ENCODE measurements at regions not wholly inside any gene's neighbourhood (a gene's known extent, or its start where the extent isn't known, plus 50 kb on each side); places are given as distances from the start of the nearest gene placed in this dataset.

DNA sequence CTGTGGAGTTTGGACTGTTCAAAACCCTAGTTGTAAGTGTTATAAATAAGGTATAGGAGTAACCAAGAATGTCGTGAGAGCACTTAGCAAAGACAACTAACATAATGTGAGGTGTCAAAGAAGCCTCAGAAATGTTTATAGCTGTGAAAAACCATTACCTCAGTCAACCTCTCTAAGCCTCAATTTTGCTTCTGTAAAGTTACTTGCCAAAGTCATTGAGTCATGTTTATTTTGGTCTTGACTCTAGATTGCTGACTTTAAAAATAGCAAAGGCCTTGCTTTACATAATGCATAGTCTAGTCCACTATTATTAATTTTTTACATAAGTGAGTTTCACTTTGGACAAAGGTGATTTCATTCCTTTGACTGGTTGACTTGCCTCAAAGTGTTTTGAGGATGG, 257.6 kb upstream of the CXXC4 start:
- POLR2A ChIA-PET, result interaction anchor here (1.3 kb wide), 1 partner anchor 9 kb away, joined by 9 read pairs; no protein-coding TSS in a partner anchor
- no peak for FAIRE-seq
- TF ChIP-seq, protein P1, sequence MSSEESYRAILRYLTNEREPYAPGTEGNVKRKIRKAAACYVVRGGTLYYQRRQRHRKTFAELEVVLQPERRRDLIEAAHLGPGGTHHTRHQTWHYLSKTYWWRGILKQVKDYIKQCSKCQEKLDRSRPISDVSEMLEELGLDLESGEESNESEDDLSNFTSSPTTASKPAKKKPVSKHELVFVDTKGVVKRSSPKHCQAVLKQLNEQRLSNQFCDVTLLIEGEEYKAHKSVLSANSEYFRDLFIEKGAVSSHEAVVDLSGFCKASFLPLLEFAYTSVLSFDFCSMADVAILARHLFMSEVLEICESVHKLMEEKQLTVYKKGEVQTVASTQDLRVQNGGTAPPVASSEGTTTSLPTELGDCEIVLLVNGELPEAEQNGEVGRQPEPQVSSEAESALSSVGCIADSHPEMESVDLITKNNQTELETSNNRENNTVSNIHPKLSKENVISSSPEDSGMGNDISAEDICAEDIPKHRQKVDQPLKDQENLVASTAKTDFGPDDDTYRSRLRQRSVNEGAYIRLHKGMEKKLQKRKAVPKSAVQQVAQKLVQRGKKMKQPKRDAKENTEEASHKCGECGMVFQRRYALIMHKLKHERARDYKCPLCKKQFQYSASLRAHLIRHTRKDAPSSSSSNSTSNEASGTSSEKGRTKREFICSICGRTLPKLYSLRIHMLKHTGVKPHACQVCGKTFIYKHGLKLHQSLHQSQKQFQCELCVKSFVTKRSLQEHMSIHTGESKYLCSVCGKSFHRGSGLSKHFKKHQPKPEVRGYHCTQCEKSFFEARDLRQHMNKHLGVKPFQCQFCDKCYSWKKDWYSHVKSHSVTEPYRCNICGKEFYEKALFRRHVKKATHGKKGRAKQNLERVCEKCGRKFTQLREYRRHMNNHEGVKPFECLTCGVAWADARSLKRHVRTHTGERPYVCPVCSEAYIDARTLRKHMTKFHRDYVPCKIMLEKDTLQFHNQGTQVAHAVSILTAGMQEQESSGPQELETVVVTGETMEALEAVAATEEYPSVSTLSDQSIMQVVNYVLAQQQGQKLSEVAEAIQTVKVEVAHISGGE (CRISPR knock-in tag; IDR thresholded peaks at IDR 0.05), result no peak
- TF ChIP-seq GABPA (IDR thresholded peaks at IDR 0.05; ENCODE audit: low read depth) (peak; percentile 41; the same call in 1 of the 2 replicates), MXI1 (IDR thresholded peaks at IDR 0.05; ENCODE audit: low read depth, low read length) (no peak), SREBF1 (IDR thresholded peaks at IDR 0.05; ENCODE audit: low read length) (no peak), SUZ12 (IDR thresholded peaks at IDR 0.05; ENCODE audit: unreplicated experiment) (no peak), RFX5 (IDR thresholded peaks at IDR 0.05; ENCODE audit: low read depth, low read length) (no peak), PML (IDR thresholded peaks at IDR 0.05; ENCODE audit: low read length) (no peak; the same call in 1 of the 2 replicates), NFIC (IDR thresholded peaks at IDR 0.05; ENCODE audit: low read depth, low read length) (peak; percentile 95), NR2F1 (conservative IDR thresholded peaks at IDR 0.05) (no peak), SPI1 (IDR thresholded peaks at IDR 0.05; ENCODE audit: borderline replicate concordance, insufficient read depth, low read depth, low read length) (no peak), CEBPB (IDR thresholded peaks at IDR 0.05; ENCODE audit: borderline replicate concordance in 1 of 2, low read depth in 2 of 2, low read length in 2 of 2) (no peak), YY1 (IDR thresholded peaks at IDR 0.05; ENCODE audit: low read depth, low read length) (no peak), POLR2AphosphoS2 (IDR thresholded peaks at IDR 0.05; ENCODE audit: low read depth, low read length) (no peak)
- TF ChIP-seq, protein P2, sequence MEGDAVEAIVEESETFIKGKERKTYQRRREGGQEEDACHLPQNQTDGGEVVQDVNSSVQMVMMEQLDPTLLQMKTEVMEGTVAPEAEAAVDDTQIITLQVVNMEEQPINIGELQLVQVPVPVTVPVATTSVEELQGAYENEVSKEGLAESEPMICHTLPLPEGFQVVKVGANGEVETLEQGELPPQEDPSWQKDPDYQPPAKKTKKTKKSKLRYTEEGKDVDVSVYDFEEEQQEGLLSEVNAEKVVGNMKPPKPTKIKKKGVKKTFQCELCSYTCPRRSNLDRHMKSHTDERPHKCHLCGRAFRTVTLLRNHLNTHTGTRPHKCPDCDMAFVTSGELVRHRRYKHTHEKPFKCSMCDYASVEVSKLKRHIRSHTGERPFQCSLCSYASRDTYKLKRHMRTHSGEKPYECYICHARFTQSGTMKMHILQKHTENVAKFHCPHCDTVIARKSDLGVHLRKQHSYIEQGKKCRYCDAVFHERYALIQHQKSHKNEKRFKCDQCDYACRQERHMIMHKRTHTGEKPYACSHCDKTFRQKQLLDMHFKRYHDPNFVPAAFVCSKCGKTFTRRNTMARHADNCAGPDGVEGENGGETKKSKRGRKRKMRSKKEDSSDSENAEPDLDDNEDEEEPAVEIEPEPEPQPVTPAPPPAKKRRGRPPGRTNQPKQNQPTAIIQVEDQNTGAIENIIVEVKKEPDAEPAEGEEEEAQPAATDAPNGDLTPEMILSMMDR (IDR thresholded peaks at IDR 0.05 in 2 of 3, conservative IDR thresholded peaks at IDR 0.05 in 1 of 3; ENCODE audit: control insufficient read depth in 2 of 3, extremely low read depth in 1 of 3, insufficient read depth in 1 of 3, low read depth in 3 of 3, low read length in 3 of 3), result no peak
- TF ChIP-seq, protein P3, sequence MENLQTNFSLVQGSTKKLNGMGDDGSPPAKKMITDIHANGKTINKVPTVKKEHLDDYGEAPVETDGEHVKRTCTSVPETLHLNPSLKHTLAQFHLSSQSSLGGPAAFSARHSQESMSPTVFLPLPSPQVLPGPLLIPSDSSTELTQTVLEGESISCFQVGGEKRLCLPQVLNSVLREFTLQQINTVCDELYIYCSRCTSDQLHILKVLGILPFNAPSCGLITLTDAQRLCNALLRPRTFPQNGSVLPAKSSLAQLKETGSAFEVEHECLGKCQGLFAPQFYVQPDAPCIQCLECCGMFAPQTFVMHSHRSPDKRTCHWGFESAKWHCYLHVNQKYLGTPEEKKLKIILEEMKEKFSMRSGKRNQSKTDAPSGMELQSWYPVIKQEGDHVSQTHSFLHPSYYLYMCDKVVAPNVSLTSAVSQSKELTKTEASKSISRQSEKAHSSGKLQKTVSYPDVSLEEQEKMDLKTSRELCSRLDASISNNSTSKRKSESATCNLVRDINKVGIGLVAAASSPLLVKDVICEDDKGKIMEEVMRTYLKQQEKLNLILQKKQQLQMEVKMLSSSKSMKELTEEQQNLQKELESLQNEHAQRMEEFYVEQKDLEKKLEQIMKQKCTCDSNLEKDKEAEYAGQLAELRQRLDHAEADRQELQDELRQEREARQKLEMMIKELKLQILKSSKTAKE (IDR thresholded peaks at IDR 0.05; ENCODE audit: low read depth, poor library complexity, severe bottlenecking), result peak; percentile 71
- TF ChIP-seq, protein P4, sequence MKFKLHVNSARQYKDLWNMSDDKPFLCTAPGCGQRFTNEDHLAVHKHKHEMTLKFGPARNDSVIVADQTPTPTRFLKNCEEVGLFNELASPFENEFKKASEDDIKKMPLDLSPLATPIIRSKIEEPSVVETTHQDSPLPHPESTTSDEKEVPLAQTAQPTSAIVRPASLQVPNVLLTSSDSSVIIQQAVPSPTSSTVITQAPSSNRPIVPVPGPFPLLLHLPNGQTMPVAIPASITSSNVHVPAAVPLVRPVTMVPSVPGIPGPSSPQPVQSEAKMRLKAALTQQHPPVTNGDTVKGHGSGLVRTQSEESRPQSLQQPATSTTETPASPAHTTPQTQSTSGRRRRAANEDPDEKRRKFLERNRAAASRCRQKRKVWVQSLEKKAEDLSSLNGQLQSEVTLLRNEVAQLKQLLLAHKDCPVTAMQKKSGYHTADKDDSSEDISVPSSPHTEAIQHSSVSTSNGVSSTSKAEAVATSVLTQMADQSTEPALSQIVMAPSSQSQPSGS (IDR thresholded peaks at IDR 0.05; ENCODE audit: low read length), result peak; percentile 93

More for the DNA sequence above, 257.6 kb upstream of the CXXC4 start:
- no peaks in the 10 kb centered on the region for H3K27me3 ChIP-seq (replicated peaks in 1 of 2; ENCODE audit: control insufficient read depth in 2 of 2, insufficient read depth in 2 of 2, low read length in 1 of 2)
- in situ Hi-C loops (cut with MboI) (no loop called here), intact Hi-C loops (cut with micrococcal nuclease; ENCODE audit: unreplicated experiment) (no loop called here)
- H3K36me3 ChIP-seq (ENCODE audit: control insufficient read depth in 2 of 2, insufficient read depth in 2 of 2, low read length in 1 of 2), result no peaks in the 10 kb centered on the region
- no peak overlapping the region; the same call in 1 of the 2 replicates for H2AFZ ChIP-seq (ENCODE audit: control insufficient read depth, low read depth, low read length)
- WGBS (ENCODE audit: insufficient coverage, insufficient replicate concordance, low lambda C conversion rate, missing lambda C conversion rate), result 38% methylated on average over 1 of the region's 1 CpG
- no peaks in the 10 kb centered on the region; the same call in 1 of the 3 replicates for H3K9me3 ChIP-seq (replicated peaks; ENCODE audit: control insufficient read depth, insufficient read depth, low read length)
- H3K9ac ChIP-seq (ENCODE audit: control insufficient read depth, insufficient read depth, low read length), result no peak overlapping the region
- H3K27ac ChIP-seq (ENCODE audit: control insufficient read depth, insufficient read depth), result no peak overlapping the region
- H3K4me2 ChIP-seq (ENCODE audit: control insufficient read depth, insufficient read depth), result no peak overlapping the region
- no peaks in the 10 kb centered on the region for H4K20me1 ChIP-seq (ENCODE audit: control insufficient read depth, insufficient read depth)
- DNase-seq (ENCODE audit: low read depth, low spot score) (peak; percentile 48), ATAC-seq (peak; percentile 85)
- no peaks in the 10 kb centered on the region for H3K79me2 ChIP-seq (ENCODE audit: control insufficient read depth, insufficient read depth, low read length)
- ChIA-PET CTCF (interaction anchor here (1.4 kb wide), 1 partner anchor 9 kb away, joined by 3 read pairs; no protein-coding TSS in a partner anchor), RAD21 (ENCODE audit: unreplicated experiment) (interaction anchor here (0.6 to 3.5 kb wide), 4 partner anchors 9 to 144 kb away, joined by 3 to 22 read pairs (median 5); no protein-coding TSS in a partner anchor), SMC1A (ENCODE audit: uncharacterized antibody, unreplicated experiment) (interaction anchor here (1.2 to 3.2 kb wide), 9 partner anchors 9 to 57 kb away, joined by 3 to 24 read pairs (median 5); no protein-coding TSS in a partner anchor)
- no peak overlapping the region for H3K4me3 ChIP-seq
- no TSS peak for BruUV-seq (replicated peaks)
- peaks cover 4% of the 10 kb centered on the region; the same call in 1 of the 2 replicates for H3K4me1 ChIP-seq (ENCODE audit: control insufficient read depth, insufficient read depth, low read length)

All from GM12878 (cell line).